HEK293T (cell line): ENCODE measurements at regions not wholly inside any gene's neighbourhood (a gene's known extent, or its start where the extent isn't known, plus 50 kb on each side); places are given as distances from the start of the nearest gene placed in this dataset.

Experiments used
- CTCF ChIA-PET: fragments of 350-600 bp; formaldehyde crosslinking; extraction: SDS; loops from one replicate; lab custom pipeline; 2021; ENCODE audit warnings: antibody characterized with exemption, inconsistent platforms; lab: Yijun Ruan, JAX
- POLR2A ChIA-PET: fragments of 350-600 bp; formaldehyde crosslinking; extraction: SDS; loops from one replicate; lab custom pipeline; 2020; ENCODE audit warnings: antibody characterized with exemption, inconsistent platforms; lab: Yijun Ruan, JAX
- DNase-seq: peaks from one replicate; pipeline ENCODE4 v3.0.0; 2012; ENCODE audit warnings: mixed read lengths; ENCODE audit errors: extremely low spot score
- ARNT ChIP-seq: fragments of 450-650 bp; IDR thresholded peaks from 2 replicates; pipeline ENCODE4 v1.6.1; 2017; ENCODE audit warnings: mild to moderate bottlenecking
- BHLHE40 ChIP-seq: fragments of 450-650 bp; IDR thresholded peaks from 2 replicates; pipeline ENCODE4 v1.6.1; 2016; ENCODE audit warnings: mild to moderate bottlenecking, moderate library complexity, borderline replicate concordance
- CTBP1 ChIP-seq: fragments of 450-650 bp; IDR thresholded peaks from 2 replicates; pipeline ENCODE4 v1.6.1; 2016; ENCODE audit warnings: borderline replicate concordance
- ELF4 ChIP-seq: fragments of 450-650 bp; IDR thresholded peaks from 2 replicates; pipeline ENCODE4 v1.6.1; 2017; ENCODE audit warnings: antibody characterized with exemption
- FOXA1 ChIP-seq: fragments of 450-650 bp; IDR thresholded peaks from 2 replicates; pipeline ENCODE4 v1.6.1; 2016; ENCODE audit warnings: mild to moderate bottlenecking
- FOXK2 ChIP-seq: fragments of 450-650 bp; IDR thresholded peaks from 2 replicates; pipeline ENCODE4 v1.6.1; 2016; ENCODE audit warnings: mild to moderate bottlenecking
- FOXM1 ChIP-seq: fragments of 450-650 bp; IDR thresholded peaks from 2 replicates; pipeline ENCODE4 v1.6.1; 2017; ENCODE audit warnings: mild to moderate bottlenecking, borderline replicate concordance
- HDGF ChIP-seq: fragments of 450-650 bp; IDR thresholded peaks from 2 replicates; pipeline ENCODE4 v1.6.1; 2017; ENCODE audit warnings: antibody characterized with exemption, borderline replicate concordance
- L3MBTL2 ChIP-seq: fragments of 450-650 bp; conservative IDR thresholded peaks from 2 replicates; pipeline ENCODE4 v1.6.1; 2016; ENCODE audit warnings: mild to moderate bottlenecking
- LEF1 ChIP-seq: fragments of 450-650 bp; IDR thresholded peaks from 2 replicates; pipeline ENCODE4 v1.6.1; 2017; ENCODE audit warnings: mild to moderate bottlenecking, borderline replicate concordance
- NFRKB ChIP-seq: fragments of 450-650 bp; IDR thresholded peaks from 2 replicates; pipeline ENCODE4 v1.6.1; 2016; ENCODE audit warnings: mild to moderate bottlenecking, moderate library complexity
- PKNOX1 ChIP-seq: fragments of 450-650 bp; IDR thresholded peaks from 2 replicates; pipeline ENCODE4 v1.6.1; 2016
- SP1 ChIP-seq: fragments of 450-650 bp; IDR thresholded peaks from 2 replicates; pipeline ENCODE4 v1.6.1; 2017
- SUZ12 ChIP-seq: fragments of 450-650 bp; IDR thresholded peaks from 2 replicates; pipeline ENCODE4 v1.6.1; 2016; ENCODE audit warnings: mild to moderate bottlenecking
- TARDBP ChIP-seq: fragments of 450-650 bp; IDR thresholded peaks from 2 replicates; pipeline ENCODE4 v1.6.1; 2016
- ZNF384 ChIP-seq: fragments of 450-650 bp; IDR thresholded peaks from 2 replicates; pipeline ENCODE4 v1.6.1; 2016

- CTCF ChIA-PET = no interaction called here
- DNase-seq = no peak
- POLR2A ChIA-PET = no interaction called here
- TF ChIP-seq L3MBTL2 (no peak), ELF4 (no peak), HDGF (no peak), TARDBP (no peak), NFRKB (no peak)
Observed at GRCh38 chr19:5290336-5291262, 50.0 kb downstream of the PTPRS start.

GRCh38 chr19:5289060-5289990 is 51.3 kb downstream of the PTPRS start:
- ChIA-PET POLR2A (no interaction called here), CTCF (interaction anchor here (0.6 kb wide), 1 partner anchor 18 kb away, joined by 3 read pairs; no protein-coding TSS in a partner anchor)
- DNase-seq = no peak
- no peak for TF ChIP-seq SP1
- no peak for TF ChIP-seq FOXA1
- no peak for TF ChIP-seq HDGF
- TF ChIP-seq CTBP1 = no peak
- no peak for TF ChIP-seq ZNF384
- no peak for TF ChIP-seq NFRKB
- TF ChIP-seq ELF4 = no peak
- TF ChIP-seq FOXM1 = no peak
- TF ChIP-seq LEF1 = no peak
- TF ChIP-seq FOXK2 = no peak
- no peak for TF ChIP-seq ARNT
- no peak for TF ChIP-seq PKNOX1
- no peak for TF ChIP-seq L3MBTL2
- TF ChIP-seq TARDBP = no peak
- TF ChIP-seq SUZ12 = no peak
- TF ChIP-seq BHLHE40 = no peak

GRCh38 chr19:5288347-5288739 is 52.3 kb downstream of the PTPRS start:
- CTCF ChIA-PET = no interaction called here

GRCh38 chr19:5287066-5287465 is 53.5 kb downstream of the PTPRS start:
- ChIA-PET POLR2A (no interaction called here), CTCF (interaction anchor here (0.7 kb wide), 1 partner anchor 412 kb away, joined by 3 read pairs; no protein-coding TSS in a partner anchor)
- no peak for TF ChIP-seq SUZ12
- no peak for TF ChIP-seq TARDBP
- no peak for TF ChIP-seq PKNOX1
- TF ChIP-seq ELF4 = no peak
- DNase-seq = no peak

More at GRCh38 chr19:5288347-5288739, 52.3 kb downstream of the PTPRS start:
- TF ChIP-seq ZNF384 (no peak), TARDBP (no peak), BHLHE40 (no peak), SP1 (no peak), L3MBTL2 (no peak), LEF1 (no peak), FOXA1 (no peak), NFRKB (no peak), HDGF (no peak), SUZ12 (no peak)
- POLR2A ChIA-PET = no interaction called here
- DNase-seq = no peak

- TF ChIP-seq SP1 (no peak), CTBP1 (no peak), HDGF (no peak), L3MBTL2 (no peak), FOXM1 (no peak), BHLHE40 (no peak)
- no peak for DNase-seq
- ChIA-PET CTCF (interaction anchor here (0.7 kb wide), 1 partner anchor 412 kb away, joined by 3 read pairs; no protein-coding TSS in a partner anchor), POLR2A (no interaction called here)
Observed at GRCh38 chr19:5286465-5287029, 54.1 kb downstream of the PTPRS start.

GRCh38 chr19:5285955-5286354 is 54.7 kb downstream of the PTPRS start:
- DNase-seq = no peak
- TF ChIP-seq NFRKB (no peak), ZNF384 (no peak), ELF4 (no peak), BHLHE40 (no peak), ARNT (no peak), SUZ12 (no peak), FOXM1 (no peak), FOXA1 (no peak), FOXK2 (no peak), HDGF (no peak), LEF1 (no peak), CTBP1 (no peak)
- ChIA-PET POLR2A (no interaction called here), CTCF (no interaction called here)
